ENCODE measurements at regions not wholly inside any gene's neighbourhood (a gene's known extent, or its start where the extent isn't known, plus 50 kb on each side); places are given as distances from the start of the nearest gene placed in this dataset.

DNA sequence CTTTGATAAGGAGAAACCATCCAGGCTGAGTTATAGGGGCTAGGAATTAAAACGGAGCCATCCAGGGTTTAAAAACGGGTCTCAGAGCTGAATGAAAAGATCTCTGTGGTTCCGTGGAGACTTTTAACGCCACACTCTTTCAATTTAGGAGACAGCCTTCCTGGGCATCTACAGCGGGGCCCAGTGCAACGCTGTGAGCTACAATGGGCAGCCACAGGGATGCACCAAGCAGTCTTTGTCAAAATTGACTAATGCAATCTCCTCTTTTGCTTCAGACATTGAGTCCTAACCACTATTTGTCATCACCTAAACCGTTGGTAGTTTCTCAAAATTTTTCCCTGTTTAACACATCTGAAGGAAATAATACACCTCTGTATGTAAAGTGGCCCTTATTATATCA, 96.6 kb upstream of the ABCA1 start:
- TF ChIP-seq CTCF (IDR thresholded peaks at IDR 0.05; ENCODE audit: low read length) (no peak), EZH2 (optimal IDR thresholded peaks at IDR 0.05; ENCODE audit: low read depth, low read length) (no peak), EZH2phosphoT487 (IDR thresholded peaks at IDR 0.05; ENCODE audit: low read length) (no peak)
